CD4-positive, alpha-beta T cell (primary cell): ENCODE measurements at regions not wholly inside any gene's neighbourhood (a gene's known extent, or its start where the extent isn't known, plus 50 kb on each side); places are given as distances from the start of the nearest gene placed in this dataset.

Experiments
- ATAC-seq: fragments of 200-7000 bp; cut with Tn5 transposase; one replicate; pipeline ENCODE4 v1.10.0; 2022; ENCODE audit warnings: mild to moderate bottlenecking; ENCODE audit not compliant: poor library complexity
- CTCF ChIA-PET: fragments of 350-600 bp; sonication (Branson Sonifier 250); formaldehyde crosslinking; loops from one replicate; lab custom pipeline; 2021; ENCODE audit warnings: antibody characterized with exemption, inconsistent platforms; lab: Charles Lee
- POLR2A ChIA-PET: fragments of 350-600 bp; sonication (Branson Sonifier 250); formaldehyde crosslinking; loops from one replicate; lab custom pipeline; 2021; ENCODE audit warnings: antibody characterized with exemption, inconsistent platforms; lab: Charles Lee
- DNase-seq, 14 experiments: peaks; one replicate each; pipeline ENCODE4 v3.0.0-alpha.2; 2013 to 2020; ENCODE audit warnings: mixed read lengths in 2 of 14
- H3K27ac ChIP-seq, 2 donors: one replicate each; pipeline versions ENCODE4 v1.5.1 to v1.7.0; 2013; ENCODE audit warnings: low read length in 2 of 2, low read depth in 1 of 2, mild to moderate bottlenecking in 1 of 2
- H3K27me3 ChIP-seq, 2 experiments: 1 replicate in 1 of 2; 2 replicates in 1 of 2; pipeline versions ENCODE4 v1.6.1 to v1.7.0; 2013; ENCODE audit warnings: low read length in 2 of 2, control low read depth in 1 of 2, mild to moderate bottlenecking in 1 of 2, moderate library complexity in 1 of 2; ENCODE audit not compliant: insufficient read depth in 2 of 2, control insufficient read depth in 1 of 2
- H3K36me3 ChIP-seq: one replicate; pipeline ENCODE4 v1.6.1; 2013; ENCODE audit warnings: low read length, control low read depth; ENCODE audit not compliant: insufficient read depth
- H3K4me1 ChIP-seq: one replicate; pipeline ENCODE4 v1.6.1; 2013; ENCODE audit warnings: low read length, control low read depth; ENCODE audit not compliant: insufficient read depth
- H3K4me3 ChIP-seq: one replicate; pipeline ENCODE4 v1.5.1; 2013; ENCODE audit warnings: mild to moderate bottlenecking, low read length, moderate library complexity
- H3K9me3 ChIP-seq, 2 experiments: 1 replicate in 1 of 2; 2 replicates in 1 of 2; pipeline versions ENCODE4 v1.6.1 to v1.7.0; 2013; ENCODE audit warnings: low read length in 2 of 2, mild to moderate bottlenecking in 2 of 2, control low read depth in 1 of 2, moderate library complexity in 1 of 2; ENCODE audit not compliant: control insufficient read depth in 1 of 2, insufficient read depth in 1 of 2
- H3K27ac Mint-ChIP-seq: one replicate; pipeline ENCODE4 v1.8.0; 2020; ENCODE audit warnings: mixed read lengths
- H3K27me3 Mint-ChIP-seq: one replicate; pipeline ENCODE4 v1.8.0; 2021; ENCODE audit warnings: mixed read lengths
- H3K36me3 Mint-ChIP-seq: one replicate; pipeline ENCODE4 v1.8.0; 2021; ENCODE audit warnings: low read depth, mixed read lengths
- H3K4me1 Mint-ChIP-seq: one replicate; pipeline ENCODE4 v1.8.0; 2021; ENCODE audit warnings: low read depth, mixed read lengths
- H3K4me3 Mint-ChIP-seq: one replicate; pipeline ENCODE4 v1.8.0; 2020; ENCODE audit warnings: mild to moderate bottlenecking, mixed read lengths
- H3K9me3 Mint-ChIP-seq: one replicate; pipeline ENCODE4 v1.8.0; 2020; ENCODE audit warnings: mixed read lengths
- intact Hi-C, 2 experiments: fragments of 100-400 bp; cut with DNase I in 1 of 2; cut with micrococcal nuclease in 1 of 2; formaldehyde crosslinking; loops; one replicate each; pipeline versions ENCODE4 v1.15.1 to v1.9.0; 2023 to 2025; cut with DNase I, micrococcal nuclease
- TF ChIP-seq, protein P1 (sequence below): fragments of 200-600 bp; IDR thresholded peaks from one replicate; pipeline ENCODE4 v1.8.0; 2022; ENCODE audit warnings: antibody characterized with exemption, mild to moderate bottlenecking

DNA sequence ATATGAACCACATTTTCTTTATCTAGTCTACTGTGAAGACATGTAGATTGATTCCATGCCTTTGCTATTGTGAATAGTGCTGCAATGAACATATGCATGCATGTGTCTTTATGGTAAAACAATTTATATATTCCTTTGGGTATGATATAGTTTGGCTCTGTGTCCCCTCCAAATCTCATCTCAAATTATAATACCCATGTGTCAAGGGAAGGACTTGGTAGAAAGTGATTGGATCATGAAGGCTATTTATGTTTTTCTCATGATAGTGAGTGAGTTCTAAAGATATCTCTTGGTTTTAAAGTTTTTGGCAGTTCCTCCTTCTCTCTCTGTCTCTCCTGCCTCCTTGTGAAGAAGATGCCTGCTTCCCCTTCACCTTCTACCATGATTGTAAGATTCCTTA, 248.7 kb downstream of the GPR37 start:
- Histone ChIP-seq H3K27ac (no peak overlapping the region), H3K4me1 (no peaks in the 10 kb centered on the region), H3K27me3 (no peaks in the 10 kb centered on the region), H3K36me3 (no peaks in the 10 kb centered on the region), H3K9me3 (peaks cover 0 to 7% of the 10 kb centered on the region in 2 experiments), H3K4me3 (no peak overlapping the region)
- H3K9me3 Mint-ChIP-seq = peaks cover 7% of the 10 kb centered on the region
- intact Hi-C loops = no loop called here
- H3K27me3 Mint-ChIP-seq = no peaks in the 10 kb centered on the region
- H3K4me3 Mint-ChIP-seq = no peak overlapping the region
- H3K27ac Mint-ChIP-seq = no peak overlapping the region
- no peaks in the 10 kb centered on the region for H3K4me1 Mint-ChIP-seq
- TF ChIP-seq, protein P1, sequence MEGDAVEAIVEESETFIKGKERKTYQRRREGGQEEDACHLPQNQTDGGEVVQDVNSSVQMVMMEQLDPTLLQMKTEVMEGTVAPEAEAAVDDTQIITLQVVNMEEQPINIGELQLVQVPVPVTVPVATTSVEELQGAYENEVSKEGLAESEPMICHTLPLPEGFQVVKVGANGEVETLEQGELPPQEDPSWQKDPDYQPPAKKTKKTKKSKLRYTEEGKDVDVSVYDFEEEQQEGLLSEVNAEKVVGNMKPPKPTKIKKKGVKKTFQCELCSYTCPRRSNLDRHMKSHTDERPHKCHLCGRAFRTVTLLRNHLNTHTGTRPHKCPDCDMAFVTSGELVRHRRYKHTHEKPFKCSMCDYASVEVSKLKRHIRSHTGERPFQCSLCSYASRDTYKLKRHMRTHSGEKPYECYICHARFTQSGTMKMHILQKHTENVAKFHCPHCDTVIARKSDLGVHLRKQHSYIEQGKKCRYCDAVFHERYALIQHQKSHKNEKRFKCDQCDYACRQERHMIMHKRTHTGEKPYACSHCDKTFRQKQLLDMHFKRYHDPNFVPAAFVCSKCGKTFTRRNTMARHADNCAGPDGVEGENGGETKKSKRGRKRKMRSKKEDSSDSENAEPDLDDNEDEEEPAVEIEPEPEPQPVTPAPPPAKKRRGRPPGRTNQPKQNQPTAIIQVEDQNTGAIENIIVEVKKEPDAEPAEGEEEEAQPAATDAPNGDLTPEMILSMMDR = no peak
- ChIA-PET CTCF (no interaction called here), POLR2A (no interaction called here)
- no peak for ATAC-seq
- no peaks in the 10 kb centered on the region for H3K36me3 Mint-ChIP-seq
- no peak for DNase-seq

DNA sequence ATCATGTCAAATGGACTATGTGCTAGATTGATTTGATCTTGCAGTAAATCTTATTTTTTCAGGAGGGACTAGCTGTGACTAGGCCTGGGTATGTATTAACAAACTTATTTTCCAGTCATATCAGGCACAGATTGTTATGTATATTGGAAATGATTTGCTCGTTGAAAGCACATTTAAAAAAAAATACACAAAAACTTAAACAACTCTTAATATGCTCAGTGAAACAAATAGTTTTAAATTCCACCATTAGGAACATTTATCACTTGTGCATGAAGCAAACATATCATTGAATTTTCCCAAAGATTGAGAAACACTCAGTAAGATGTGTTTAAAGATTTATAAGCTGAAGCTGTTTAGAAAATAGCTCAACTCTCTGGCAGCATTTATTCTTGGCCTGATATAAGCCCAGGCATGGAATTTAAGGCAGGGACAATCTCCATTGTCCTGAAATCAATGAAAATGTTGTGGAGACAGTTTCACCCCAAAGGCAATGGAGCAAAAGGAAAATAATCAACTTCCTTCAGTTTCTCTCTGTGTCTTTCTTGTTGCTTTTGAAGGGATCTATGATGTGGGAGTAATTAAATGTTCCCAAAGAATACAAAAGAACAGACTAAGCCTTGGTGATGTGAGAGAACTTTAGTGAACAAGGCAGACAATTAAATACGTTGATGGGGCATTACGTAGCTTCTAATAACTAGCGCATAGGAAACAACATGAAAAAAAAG, 250.3 kb downstream of the GPR37 start:
- H3K27me3 ChIP-seq = no peaks in the 10 kb centered on the region
- Mint-ChIP-seq H3K4me1 (no peaks in the 10 kb centered on the region), H3K4me3 (no peak overlapping the region), H3K36me3 (no peaks in the 10 kb centered on the region), H3K9me3 (peaks cover 10% of the 10 kb centered on the region), H3K27ac (no peak overlapping the region), H3K27me3 (no peaks in the 10 kb centered on the region)
- DNase-seq = no peak
- no peak overlapping the region for H3K4me3 ChIP-seq
- H3K4me1 ChIP-seq = no peaks in the 10 kb centered on the region
- ChIA-PET POLR2A (no interaction called here), CTCF (no interaction called here)
- ATAC-seq = no peak
- no peaks in the 10 kb centered on the region for H3K36me3 ChIP-seq
- H3K9me3 ChIP-seq = peaks cover 0 to 7% of the 10 kb centered on the region in 2 experiments
- H3K27ac ChIP-seq = no peak overlapping the region
- intact Hi-C loops = no loop called here
- TF ChIP-seq, protein P1 = no peak

GRCh38 chr7:124514471-124514870, 251.1 kb downstream of the GPR37 start:
- Histone ChIP-seq H3K9me3 (peaks cover 0 to 7% of the 10 kb centered on the region in 2 experiments), H3K27ac (no peak overlapping the region), H3K27me3 (no peaks in the 10 kb centered on the region), H3K4me3 (no peak overlapping the region), H3K4me1 (no peaks in the 10 kb centered on the region), H3K36me3 (no peaks in the 10 kb centered on the region)
- no peaks in the 10 kb centered on the region for H3K4me1 Mint-ChIP-seq
- ATAC-seq (no peak), DNase-seq (no peak)
- H3K27ac Mint-ChIP-seq = no peak overlapping the region
- H3K4me3 Mint-ChIP-seq = no peak overlapping the region
- ChIA-PET POLR2A (no interaction called here), CTCF (no interaction called here)
- no peaks in the 10 kb centered on the region for H3K36me3 Mint-ChIP-seq
- TF ChIP-seq, protein P1 = no peak
- no peaks in the 10 kb centered on the region for H3K27me3 Mint-ChIP-seq
- H3K9me3 Mint-ChIP-seq = peaks cover 10% of the 10 kb centered on the region
- intact Hi-C loops = no loop called here
